ENCODE measurements at regions not wholly inside any gene's neighbourhood (a gene's known extent, or its start where the extent isn't known, plus 50 kb on each side); places are given as distances from the start of the nearest gene placed in this dataset.

DNA sequence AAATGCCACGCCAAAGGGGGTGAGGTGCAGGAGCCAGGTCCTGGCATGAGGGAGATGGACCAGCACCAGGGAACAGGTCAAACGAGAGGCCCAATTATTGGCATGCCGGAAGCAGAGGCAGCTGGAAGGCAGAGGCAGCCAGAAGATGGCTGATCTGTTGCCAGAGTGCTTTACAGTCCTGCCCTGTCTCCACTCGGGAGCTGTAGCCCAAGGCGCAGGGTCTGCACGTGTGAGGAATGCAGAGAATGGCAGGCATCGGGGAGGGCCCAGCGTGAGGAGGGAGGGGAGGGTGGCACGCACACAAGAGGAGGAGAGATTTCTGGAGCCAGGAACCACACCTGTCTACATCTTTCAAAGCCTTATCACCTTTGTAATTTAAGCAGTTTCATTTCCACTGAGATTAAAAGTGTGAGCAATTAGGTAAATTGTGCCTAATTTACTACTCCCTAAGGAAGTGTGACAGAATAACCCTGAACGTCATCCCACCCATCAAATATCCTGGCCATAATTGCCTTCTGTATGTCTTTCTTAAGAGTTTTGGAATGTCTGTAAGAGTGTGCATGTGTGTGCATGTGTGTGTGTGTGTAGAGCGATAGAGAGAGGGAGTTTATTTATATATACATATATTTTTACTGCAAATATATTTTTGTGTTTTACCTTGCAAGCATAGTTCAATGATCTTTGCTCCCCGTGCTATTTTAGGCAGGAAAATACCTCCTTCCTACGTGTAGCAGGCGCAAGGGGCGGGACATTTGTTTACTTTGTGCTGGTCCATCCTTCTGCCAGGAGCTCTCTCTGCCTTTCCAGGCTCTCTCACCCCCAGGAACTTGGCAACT lies 125.5 kb upstream of the SERBP1 start:
- TF ChIP-seq SP2 (tag by site-specific recombination; IDR thresholded peaks at IDR 0.05): no peak
- TF ChIP-seq, protein P1, sequence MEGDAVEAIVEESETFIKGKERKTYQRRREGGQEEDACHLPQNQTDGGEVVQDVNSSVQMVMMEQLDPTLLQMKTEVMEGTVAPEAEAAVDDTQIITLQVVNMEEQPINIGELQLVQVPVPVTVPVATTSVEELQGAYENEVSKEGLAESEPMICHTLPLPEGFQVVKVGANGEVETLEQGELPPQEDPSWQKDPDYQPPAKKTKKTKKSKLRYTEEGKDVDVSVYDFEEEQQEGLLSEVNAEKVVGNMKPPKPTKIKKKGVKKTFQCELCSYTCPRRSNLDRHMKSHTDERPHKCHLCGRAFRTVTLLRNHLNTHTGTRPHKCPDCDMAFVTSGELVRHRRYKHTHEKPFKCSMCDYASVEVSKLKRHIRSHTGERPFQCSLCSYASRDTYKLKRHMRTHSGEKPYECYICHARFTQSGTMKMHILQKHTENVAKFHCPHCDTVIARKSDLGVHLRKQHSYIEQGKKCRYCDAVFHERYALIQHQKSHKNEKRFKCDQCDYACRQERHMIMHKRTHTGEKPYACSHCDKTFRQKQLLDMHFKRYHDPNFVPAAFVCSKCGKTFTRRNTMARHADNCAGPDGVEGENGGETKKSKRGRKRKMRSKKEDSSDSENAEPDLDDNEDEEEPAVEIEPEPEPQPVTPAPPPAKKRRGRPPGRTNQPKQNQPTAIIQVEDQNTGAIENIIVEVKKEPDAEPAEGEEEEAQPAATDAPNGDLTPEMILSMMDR (tag by site-specific recombination; IDR thresholded peaks at IDR 0.05): no peak
- TF ChIP-seq, protein P2, sequence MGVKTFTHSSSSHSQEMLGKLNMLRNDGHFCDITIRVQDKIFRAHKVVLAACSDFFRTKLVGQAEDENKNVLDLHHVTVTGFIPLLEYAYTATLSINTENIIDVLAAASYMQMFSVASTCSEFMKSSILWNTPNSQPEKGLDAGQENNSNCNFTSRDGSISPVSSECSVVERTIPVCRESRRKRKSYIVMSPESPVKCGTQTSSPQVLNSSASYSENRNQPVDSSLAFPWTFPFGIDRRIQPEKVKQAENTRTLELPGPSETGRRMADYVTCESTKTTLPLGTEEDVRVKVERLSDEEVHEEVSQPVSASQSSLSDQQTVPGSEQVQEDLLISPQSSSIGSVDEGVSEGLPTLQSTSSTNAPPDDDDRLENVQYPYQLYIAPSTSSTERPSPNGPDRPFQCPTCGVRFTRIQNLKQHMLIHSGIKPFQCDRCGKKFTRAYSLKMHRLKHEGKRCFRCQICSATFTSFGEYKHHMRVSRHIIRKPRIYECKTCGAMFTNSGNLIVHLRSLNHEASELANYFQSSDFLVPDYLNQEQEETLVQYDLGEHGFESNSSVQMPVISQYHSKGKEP (tag by site-specific recombination; IDR thresholded peaks at IDR 0.05): no peak
- no peak for TF ChIP-seq ZNF629 (tag by site-specific recombination; IDR thresholded peaks at IDR 0.05)
- TF ChIP-seq, protein P3, sequence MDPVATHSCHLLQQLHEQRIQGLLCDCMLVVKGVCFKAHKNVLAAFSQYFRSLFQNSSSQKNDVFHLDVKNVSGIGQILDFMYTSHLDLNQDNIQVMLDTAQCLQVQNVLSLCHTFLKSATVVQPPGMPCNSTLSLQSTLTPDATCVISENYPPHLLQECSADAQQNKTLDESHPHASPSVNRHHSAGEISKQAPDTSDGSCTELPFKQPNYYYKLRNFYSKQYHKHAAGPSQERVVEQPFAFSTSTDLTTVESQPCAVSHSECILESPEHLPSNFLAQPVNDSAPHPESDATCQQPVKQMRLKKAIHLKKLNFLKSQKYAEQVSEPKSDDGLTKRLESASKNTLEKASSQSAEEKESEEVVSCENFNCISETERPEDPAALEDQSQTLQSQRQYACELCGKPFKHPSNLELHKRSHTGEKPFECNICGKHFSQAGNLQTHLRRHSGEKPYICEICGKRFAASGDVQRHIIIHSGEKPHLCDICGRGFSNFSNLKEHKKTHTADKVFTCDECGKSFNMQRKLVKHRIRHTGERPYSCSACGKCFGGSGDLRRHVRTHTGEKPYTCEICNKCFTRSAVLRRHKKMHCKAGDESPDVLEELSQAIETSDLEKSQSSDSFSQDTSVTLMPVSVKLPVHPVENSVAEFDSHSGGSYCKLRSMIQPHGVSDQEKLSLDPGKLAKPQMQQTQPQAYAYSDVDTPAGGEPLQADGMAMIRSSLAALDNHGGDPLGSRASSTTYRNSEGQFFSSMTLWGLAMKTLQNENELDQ (tag by site-specific recombination; IDR thresholded peaks at IDR 0.05; ENCODE audit: low read depth): no peak
- TF ChIP-seq HOXA7 (CRISPR knock-in tag; IDR thresholded peaks at IDR 0.05; ENCODE audit: borderline replicate concordance): no peak

All from HEK293 (cell line).